ENCODE measurements at regions not wholly inside any gene's neighbourhood (a gene's known extent, or its start where the extent isn't known, plus 50 kb on each side); places are given as distances from the start of the nearest gene placed in this dataset.

- peak overlapping the region; percentile 94 for H3K27ac Mint-ChIP-seq
These were observed 149.9 kb upstream of the KLF14 start for GRCh38 chr7:130883928-130884327.

GRCh38 chr7:130884437-130885417, 150.7 kb upstream of the KLF14 start:
- peaks cover 92% of the 10 kb centered on the region for H3K4me1 Mint-ChIP-seq (ENCODE audit: low read depth)
- peaks cover 67% of the 10 kb centered on the region for H3K27me3 Mint-ChIP-seq (ENCODE audit: insufficient read depth)
- DNase-seq: no peak
- TF ChIP-seq CTCF (IDR thresholded peaks at IDR 0.05): no peak
- H3K9me3 Mint-ChIP-seq: peaks cover 4% of the 10 kb centered on the region; the same call in 1 of the 2 replicates
- H3K36me3 Mint-ChIP-seq (ENCODE audit: low read depth): peaks cover 85% of the 10 kb centered on the region
- peak overlapping the region; percentile 75 for H3K4me3 Mint-ChIP-seq
- peak overlapping the region; percentile 94 for H3K27ac Mint-ChIP-seq

More at GRCh38 chr7:130883928-130884327, 149.9 kb upstream of the KLF14 start:
- Mint-ChIP-seq H3K4me3 (peak overlapping the region; percentile 65), H3K27me3 (ENCODE audit: insufficient read depth) (peaks cover 71% of the 10 kb centered on the region), H3K36me3 (ENCODE audit: low read depth) (peaks cover 89% of the 10 kb centered on the region), H3K9me3 (peaks cover 5% of the 10 kb centered on the region), H3K4me1 (ENCODE audit: low read depth) (peaks cover 95% of the 10 kb centered on the region)
- no peak for DNase-seq
- TF ChIP-seq CTCF (IDR thresholded peaks at IDR 0.05): no peak

GRCh38 chr7:130886438-130887135, 152.6 kb upstream of the KLF14 start:
- Mint-ChIP-seq H3K27ac (peak overlapping the region; percentile 94), H3K36me3 (ENCODE audit: low read depth) (peaks cover 92% of the 10 kb centered on the region), H3K9me3 (peaks cover 9% of the 10 kb centered on the region), H3K4me3 (peak overlapping the region; percentile 75), H3K4me1 (ENCODE audit: low read depth) (peaks cover 97% of the 10 kb centered on the region), H3K27me3 (ENCODE audit: insufficient read depth) (peaks cover 68% of the 10 kb centered on the region)
- no peak for TF ChIP-seq CTCF (IDR thresholded peaks at IDR 0.05)
- no peak for DNase-seq

DNA sequence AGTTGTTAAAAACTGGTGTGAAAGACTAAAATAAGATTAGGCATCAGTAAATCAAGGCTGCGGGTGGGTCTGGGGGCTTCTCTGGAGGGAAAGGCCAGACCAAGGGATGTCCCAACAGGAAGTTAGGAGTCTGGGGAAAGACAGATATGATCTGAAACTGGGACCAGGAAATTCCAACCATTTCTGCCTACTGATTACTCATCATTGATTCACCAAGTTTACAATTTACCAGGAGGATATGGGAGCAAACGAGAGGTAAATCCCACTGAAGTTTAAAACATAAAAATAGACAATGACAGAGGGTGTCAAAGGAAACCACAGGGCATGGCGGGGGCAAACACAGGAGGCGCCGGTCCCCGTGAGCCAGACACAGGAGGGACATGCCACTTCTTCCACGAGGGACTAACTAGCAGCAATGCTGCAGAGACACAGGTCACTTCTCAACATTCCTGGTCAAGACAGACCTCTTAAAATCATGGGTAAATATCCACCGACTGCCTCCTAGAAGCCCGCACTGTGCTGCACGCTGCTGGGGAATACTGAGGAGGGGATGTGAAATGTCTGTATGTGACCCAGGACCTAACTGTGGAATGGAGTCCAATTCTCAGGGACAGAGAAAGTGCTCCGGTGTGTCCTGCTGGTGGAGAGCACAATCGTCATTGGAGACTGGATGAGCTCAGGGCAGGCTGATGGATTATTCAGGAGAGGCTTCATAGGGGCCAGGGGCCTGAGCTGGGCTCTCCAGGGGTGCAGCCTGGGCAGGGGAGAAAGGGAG, 153.4 kb upstream of the KLF14 start:
- H3K4me1 Mint-ChIP-seq (ENCODE audit: low read depth): peaks cover 94% of the 10 kb centered on the region
- peaks cover 64% of the 10 kb centered on the region for H3K27me3 Mint-ChIP-seq (ENCODE audit: insufficient read depth)
- TF ChIP-seq CTCF (IDR thresholded peaks at IDR 0.05): peak; percentile 31
- peaks cover 9% of the 10 kb centered on the region for H3K9me3 Mint-ChIP-seq
- H3K27ac Mint-ChIP-seq: peak overlapping the region; percentile 94
- peak; percentile 93 for DNase-seq
- peaks cover 87% of the 10 kb centered on the region for H3K36me3 Mint-ChIP-seq (ENCODE audit: low read depth)
- peak overlapping the region; percentile 75 for H3K4me3 Mint-ChIP-seq

GRCh38 chr7:130887957-130888371, 154.0 kb upstream of the KLF14 start:
- peak overlapping the region; percentile 94 for H3K27ac Mint-ChIP-seq
- H3K4me1 Mint-ChIP-seq (ENCODE audit: low read depth): peaks cover 94% of the 10 kb centered on the region
- H3K9me3 Mint-ChIP-seq: peaks cover 9% of the 10 kb centered on the region
- peaks cover 87% of the 10 kb centered on the region for H3K36me3 Mint-ChIP-seq (ENCODE audit: low read depth)
- peaks cover 61% of the 10 kb centered on the region for H3K27me3 Mint-ChIP-seq (ENCODE audit: insufficient read depth)
- peak; percentile 58 for DNase-seq
- no peak for TF ChIP-seq CTCF (IDR thresholded peaks at IDR 0.05)
- peak overlapping the region; percentile 75 for H3K4me3 Mint-ChIP-seq
